GM18868 (cell line): ENCODE measurements at regions not wholly inside any gene's neighbourhood (a gene's known extent, or its start where the extent isn't known, plus 50 kb on each side); places are given as distances from the start of the nearest gene placed in this dataset.
"Not testable (repeated sequence)": the region's sequence is repeated elsewhere in the genome, so short reads cannot be mapped to it uniquely, and the experiment has no call there.

Source experiments
- ATAC-seq: cut with Tn5 transposase; IDR thresholded peaks from one replicate; pipeline ENCODE4 v1.9.1; 2021; ENCODE audit warnings: mild to moderate bottlenecking, moderate library complexity; ENCODE audit not compliant: unreplicated experiment

- no peak for ATAC-seq
These were observed 186.2 kb downstream of the CYP26B1 start for GRCh38 chr2:71961289-71962027.

DNA sequence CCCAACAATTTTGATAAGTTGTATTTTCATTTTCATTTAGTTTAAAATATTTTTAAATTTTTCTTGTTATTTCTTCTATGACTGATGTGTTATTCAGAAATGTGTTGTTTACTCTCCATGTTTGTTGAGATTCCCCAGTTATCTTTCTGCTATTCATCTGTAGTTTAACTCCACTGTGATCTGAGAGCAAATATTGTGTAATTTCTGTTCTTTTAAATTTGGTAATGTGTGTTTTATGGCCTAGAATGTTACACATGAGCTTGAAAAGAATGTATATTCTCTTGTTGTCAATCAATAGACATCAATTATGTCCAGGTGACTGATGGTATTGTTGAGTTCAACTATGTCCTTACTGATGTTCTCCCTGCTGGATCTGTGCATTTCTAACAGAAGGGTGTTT lies 188.2 kb downstream of the CYP26B1 start:
- ATAC-seq = no peak

DNA sequence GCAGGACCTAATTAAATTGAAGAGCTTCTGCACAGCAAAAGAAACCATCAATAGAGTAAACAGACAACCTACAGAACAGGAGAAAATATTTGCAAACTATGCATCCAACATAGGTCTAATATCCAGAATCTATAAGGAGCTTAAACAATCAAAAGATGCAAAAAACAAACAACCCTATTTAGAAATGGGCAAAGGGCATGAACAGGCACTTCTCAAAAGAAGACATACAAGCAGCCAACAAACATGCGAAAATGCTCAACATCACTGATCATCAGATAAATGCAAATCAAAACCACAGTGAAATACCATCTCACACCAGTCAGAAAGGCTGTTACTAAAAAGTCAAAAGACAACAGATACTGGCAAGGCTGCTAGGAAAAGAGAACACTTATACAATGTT lies 189.2 kb downstream of the CYP26B1 start:
- ATAC-seq = not testable (repeated sequence)

DNA sequence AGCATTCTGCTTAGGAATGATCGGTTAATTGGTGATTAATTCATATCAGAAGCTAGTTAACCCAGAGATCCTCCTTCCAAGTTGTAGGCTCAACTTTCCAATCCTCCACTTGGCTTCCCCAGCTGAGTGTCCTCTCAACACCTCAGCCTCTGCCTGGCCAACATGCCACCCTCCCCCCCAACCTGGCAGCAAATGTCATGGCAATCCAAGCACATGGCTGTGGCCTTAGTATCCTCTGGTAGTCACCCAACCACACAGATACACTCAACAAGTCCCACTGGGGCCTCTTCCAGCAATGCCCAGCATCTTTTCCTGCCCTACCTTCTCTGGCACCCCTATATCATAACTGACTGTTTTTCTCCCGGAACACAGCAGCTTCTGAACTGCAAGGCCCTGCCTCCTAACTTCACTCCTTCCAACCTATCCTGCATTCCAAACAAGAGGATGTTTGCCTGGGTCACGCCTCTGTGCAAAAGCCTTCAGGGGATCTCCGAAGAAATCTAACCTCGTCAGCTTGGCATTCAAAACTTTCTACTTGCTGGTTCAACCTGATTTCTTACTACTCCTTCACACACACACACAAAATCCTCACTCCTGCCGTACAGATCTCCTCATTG lies 195.0 kb downstream of the CYP26B1 start:
- no peak for ATAC-seq

DNA sequence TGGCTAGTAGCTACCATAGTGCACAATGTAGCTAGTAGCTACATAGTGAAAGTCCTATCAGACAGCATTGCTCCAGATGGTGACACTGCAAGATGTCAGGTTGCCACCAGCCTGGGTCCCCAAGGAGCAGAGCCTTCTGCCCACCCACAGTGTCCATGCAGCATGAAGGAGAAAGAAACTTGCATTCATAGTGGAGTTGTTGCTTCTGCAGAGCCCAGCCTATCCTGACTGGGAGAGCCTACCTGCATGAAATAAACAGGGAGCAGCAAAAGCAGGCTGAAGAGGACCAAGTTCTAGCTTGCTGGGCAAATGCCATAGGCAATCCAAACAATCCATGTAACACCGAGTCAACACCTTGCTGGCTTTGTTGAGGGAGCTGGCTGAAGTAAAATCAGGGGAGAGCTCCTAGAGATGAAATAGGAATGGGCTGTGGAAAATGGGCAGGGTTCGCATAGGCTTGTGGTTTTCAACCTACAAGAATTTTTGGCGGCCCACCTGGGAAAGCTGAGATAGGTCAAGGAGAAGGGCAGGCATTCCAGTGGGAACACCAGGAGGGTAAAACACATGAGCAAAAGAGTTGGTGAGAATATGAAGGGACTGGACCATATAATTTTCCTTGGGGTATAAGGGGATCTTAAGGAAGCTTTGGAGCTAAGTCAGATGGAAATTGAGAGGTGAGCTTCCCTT lies 195.8 kb downstream of the CYP26B1 start:
- no peak for ATAC-seq

DNA sequence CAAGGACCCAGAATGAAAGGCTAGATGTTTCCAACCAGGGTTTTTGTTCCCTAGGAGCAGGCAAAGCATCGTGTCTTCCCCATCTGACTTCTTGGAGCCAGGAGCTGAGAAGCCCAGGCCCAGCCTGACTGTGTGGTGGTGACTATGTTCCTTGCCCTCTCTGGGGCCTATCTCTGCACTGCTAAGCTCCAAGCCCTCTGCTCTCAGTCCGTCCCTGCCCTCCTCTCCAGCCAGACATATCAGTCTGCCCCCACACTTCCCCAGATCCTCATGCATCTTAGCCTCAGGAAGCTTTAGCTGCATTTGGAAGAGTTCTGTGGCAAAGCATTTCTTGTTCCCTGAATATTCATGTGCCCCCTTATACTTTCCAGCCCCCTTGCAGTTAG lies 196.6 kb downstream of the CYP26B1 start:
- ATAC-seq = no peak

DNA sequence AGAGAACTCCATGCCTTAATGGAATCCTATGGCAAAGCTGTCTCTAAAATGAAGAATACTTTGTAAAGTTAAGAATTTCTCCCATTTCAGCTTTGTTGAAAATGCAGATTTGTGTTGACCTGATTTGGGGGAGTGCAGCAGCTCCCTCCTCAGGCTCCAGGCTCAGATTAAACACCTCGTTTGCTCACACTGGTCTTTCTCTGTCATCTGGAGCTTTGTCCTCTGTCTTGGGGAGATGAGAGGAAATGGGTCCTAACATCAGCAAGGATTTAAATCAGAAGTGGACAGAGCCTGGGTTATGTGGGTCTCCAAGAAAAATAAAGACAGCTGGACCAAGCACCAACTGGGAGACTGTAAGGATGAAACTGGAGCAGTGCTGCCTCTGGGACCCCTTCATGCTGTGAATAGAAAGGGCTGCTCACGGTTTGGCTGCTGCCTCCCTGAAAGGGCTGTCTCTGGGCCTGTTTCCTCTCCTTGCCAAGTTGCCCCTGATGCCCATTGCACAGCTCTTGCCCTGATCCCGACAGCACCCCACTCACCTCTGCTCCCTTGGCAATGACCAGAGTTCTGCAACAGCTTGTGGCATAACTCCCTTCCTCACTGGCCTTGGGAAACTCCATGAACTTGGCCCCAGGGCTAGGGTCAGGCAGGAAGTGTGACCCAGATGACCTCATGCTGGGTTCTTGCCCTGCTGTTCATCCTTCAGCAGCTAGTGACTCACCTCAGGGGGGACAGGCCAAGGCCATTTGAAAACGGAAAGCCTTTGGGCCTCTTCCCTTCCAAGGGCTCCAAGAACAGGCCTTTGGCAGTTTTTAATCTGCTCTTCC lies 197.2 kb downstream of the CYP26B1 start:
- no peak for ATAC-seq

DNA sequence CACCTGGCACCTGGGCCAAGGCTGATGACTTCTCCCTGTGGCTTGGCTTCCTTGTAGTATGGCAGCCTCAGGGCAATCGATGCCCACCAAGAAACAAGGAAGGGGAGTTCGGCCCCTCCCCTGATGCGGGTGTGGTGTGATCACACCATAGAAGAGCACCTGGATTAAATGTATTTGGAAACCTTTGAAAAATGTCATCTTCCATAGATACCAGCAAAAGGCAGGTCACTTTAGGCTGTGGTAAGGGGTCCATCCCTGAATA lies 198.2 kb downstream of the CYP26B1 start:
- ATAC-seq = no peak

GRCh38 chr2:71948781-71949536 lies 198.7 kb downstream of the CYP26B1 start:
- ATAC-seq = no peak

GRCh38 chr2:71947809-71948208 lies 199.9 kb downstream of the CYP26B1 start:
- no peak for ATAC-seq

GRCh38 chr2:71945603-71945959 lies 202.1 kb downstream of the CYP26B1 start:
- ATAC-seq = no peak

- ATAC-seq = no peak
These were observed 202.7 kb downstream of the CYP26B1 start for GRCh38 chr2:71944806-71945602.

DNA sequence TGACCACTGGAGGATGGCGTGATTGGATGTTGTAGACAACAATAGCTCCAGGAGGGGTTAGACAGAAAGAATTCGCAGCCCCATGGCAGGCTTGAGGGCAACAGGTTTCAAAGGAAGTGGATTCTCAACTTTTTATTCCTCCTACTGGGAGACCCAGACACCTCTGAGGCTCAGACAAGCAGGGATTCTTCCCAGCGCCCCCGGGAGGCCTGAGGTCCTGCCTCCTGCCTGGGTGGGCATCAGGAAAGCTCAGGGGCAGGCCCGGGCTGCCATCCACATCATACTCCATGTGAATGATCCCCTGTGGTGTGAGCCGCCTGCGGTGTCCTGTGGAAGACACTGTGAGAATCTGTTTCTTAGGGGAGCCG lies 203.5 kb downstream of the CYP26B1 start:
- ATAC-seq = no peak

GRCh38 chr2:71943238-71944182 lies 204.2 kb downstream of the CYP26B1 start:
- ATAC-seq = no peak

GRCh38 chr2:71941726-71942525 lies 205.7 kb downstream of the CYP26B1 start:
- no peak for ATAC-seq

DNA sequence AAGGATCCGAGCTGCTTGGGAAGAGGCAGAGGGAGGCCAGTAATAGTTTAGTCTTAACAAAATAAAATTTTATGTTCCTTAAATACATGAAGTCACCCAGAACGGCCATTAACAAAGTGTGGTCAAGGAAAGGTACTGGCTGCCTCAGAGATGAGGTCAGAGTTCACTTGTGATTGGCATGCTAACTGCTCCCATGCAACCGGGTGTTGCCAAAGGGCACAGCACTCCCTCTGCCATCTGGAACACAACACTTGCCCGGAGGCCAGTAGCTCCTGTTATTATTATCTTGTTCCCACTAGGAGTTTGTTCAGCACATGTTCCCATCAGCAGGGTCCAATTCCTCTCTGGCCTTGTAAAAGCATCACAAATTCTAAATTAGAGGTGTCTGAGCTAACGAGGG lies 207.0 kb downstream of the CYP26B1 start:
- ATAC-seq = no peak

DNA sequence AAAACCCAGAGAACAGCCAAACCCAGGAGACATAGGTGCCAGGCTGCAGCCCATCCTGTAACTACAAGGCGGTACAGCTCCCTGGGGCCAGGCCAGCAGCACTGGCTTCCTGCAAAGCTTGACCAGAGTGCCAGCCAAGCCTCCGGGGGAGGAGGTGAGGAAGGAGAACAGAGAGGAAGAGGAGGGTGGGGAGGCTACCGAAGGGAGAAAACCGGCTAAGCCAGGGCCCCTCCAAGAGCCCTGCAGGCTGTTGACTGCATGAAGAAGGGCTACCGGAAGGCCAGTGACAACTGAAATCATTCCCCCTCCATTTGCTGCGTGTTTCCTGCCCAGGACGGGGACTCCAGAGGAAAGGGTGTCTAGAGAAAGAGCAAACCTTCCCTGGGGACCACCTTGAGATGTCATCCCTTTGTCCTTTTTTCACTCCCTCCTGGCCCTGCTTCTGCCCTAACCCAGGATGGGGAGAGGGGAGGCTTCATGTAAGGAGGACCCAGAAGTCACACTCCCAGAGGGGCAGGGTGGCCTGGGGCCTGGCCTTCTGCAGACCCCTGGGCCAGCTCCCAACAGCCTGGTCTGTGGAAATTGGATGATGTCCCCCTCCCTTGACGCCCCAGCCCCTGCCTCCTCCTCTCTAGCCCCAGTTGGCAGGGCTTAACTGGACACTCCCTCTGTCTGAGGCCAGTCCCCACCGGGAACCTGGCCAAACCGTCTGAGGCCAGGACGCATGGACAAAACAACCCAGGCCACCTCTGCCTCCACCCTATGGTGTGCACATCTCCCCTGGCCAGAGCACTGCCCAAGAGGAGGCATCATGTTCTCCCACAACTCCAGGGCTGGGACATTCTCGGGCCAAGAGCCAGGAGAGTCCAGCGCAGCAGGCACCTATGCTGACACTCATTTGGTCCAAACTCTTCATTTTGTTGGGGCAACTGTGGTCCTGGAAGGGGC lies 207.8 kb downstream of the CYP26B1 start:
- no peak for ATAC-seq
